CD4-positive, alpha-beta T cell treated with Interleukin-1 beta for 1 hour (primary cell): ENCODE measurements at regions not wholly inside any gene's neighbourhood (a gene's known extent, or its start where the extent isn't known, plus 50 kb on each side); places are given as distances from the start of the nearest gene placed in this dataset.
"Not testable (repeated sequence)": the region's sequence is repeated elsewhere in the genome, so short reads cannot be mapped to it uniquely, and the experiment has no call there.

Experiments used
- DNase-seq, 2 donors: peaks; one replicate each; pipeline ENCODE4 v3.0.0-alpha.2; 2020 to 2022

GRCh38 chr1:112105557-112105956 is 116.1 kb upstream of the KCND3 start:
- no peak for DNase-seq

GRCh38 chr1:112110031-112110430 is 120.6 kb upstream of the KCND3 start:
- DNase-seq: no peak

DNA sequence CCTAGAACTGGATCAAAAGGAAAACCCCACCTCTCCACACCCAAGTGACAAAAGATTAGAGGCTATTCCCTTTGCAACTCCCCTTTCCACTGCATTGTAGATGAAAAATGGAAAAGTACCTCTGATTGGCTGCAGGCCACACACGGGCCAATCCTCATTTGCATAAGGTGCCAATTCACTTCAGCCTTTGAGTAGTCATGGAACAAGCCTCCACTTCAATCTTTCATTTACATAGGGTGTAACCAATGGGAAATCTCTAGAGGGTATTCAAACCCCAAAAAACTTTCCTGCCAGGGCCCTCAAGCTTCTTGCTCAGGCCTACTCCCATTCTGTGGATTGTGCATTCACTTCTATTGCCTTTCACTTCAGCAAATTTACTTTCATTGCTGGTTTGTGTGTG is 122.3 kb upstream of the KCND3 start:
- DNase-seq: no peak

DNA sequence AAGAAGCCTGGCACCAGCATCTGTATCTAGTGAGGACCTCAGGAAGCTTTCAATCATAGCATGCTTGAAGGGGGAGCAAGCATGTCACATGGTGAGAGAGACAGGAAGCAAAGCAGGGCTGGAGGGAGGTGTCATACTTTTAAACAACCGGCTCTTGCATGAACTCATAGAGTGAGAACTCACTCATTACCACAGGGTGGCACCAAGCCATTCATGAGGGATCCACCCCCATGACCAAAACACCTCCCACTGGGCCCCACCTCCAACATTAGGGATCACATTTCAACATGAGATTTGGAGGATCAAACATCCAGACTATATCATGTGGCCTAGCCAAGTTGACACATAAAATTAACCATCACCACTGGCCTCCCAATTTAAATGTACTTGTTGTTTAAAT is 125.1 kb upstream of the KCND3 start:
- DNase-seq: no peak

DNA sequence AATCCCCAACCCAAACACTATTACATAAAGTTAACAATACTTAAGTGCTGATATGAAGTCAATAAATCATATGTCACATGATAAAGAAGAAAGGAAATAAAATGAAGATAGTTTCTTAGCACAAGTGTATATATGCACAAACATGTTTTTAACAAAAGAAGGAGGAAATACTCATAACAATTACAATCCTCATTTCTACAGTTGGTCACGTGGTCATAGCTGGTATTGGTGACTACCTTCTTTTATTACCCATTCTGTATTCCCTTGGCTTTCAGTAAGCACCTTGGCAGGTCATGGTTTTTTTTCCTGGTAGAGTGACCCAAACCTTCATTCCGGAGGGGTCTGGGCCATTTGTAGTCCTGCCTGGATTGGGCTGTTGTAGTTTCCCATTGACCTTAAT is 137.1 kb upstream of the KCND3 start:
- no peak for DNase-seq

GRCh38 chr1:112127606-112128005 is 138.1 kb upstream of the KCND3 start:
- not testable (repeated sequence) for DNase-seq

- DNase-seq: no peak
Measured at GRCh38 chr1:112133487-112133886, 144.0 kb upstream of the KCND3 start.

- DNase-seq: no peak
Measured at GRCh38 chr1:112140743-112141142, 151.3 kb upstream of the KCND3 start.

DNA sequence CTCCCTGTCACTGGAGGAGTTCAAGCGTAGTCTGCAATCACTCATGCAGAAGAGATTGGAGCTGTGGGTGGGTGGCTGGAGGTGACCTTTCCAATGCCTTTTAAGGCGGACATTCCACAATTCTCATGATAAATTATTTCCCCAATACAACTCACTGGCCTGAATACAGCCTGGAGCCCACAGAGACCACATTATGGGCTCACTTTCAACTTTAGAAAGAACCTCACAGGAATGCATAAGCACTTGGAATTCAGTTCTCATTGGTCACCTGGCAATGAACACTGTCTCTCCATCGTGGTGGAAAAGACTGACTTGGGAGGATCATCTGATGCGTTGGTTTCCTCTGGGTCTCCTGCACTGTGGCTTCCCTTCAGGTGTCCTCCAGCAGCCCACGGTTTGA is 151.8 kb upstream of the KCND3 start:
- no peak for DNase-seq

- no peak for DNase-seq
Measured at GRCh38 chr1:112141923-112142322, 152.5 kb upstream of the KCND3 start.

DNA sequence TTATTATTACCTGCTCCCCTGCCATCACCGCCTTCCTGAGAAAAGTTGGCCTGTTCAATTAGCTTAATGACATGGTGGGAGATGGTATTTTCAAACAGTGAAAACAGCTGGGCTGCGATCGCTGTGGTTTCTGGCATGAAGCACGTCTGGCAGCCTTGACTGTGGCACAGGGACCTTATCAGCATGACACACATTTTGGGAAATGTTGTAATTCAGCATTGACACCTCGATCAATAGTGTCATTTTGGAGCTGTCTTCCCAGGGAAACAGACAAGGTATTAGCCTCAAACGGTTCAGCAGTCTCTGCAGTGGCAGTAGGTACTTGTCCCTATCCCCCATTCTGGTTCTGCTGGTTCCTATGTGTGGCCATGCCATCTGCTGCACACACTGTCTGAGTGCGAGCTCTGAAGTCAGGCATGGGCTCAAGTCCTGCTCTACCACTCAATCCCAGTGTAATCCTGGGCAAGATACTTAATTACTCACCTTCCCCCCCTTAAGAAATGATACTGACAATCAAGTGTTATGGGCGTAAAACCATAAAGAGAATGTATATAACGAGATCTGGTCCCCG is 154.5 kb upstream of the KCND3 start:
- no peak for DNase-seq

DNA sequence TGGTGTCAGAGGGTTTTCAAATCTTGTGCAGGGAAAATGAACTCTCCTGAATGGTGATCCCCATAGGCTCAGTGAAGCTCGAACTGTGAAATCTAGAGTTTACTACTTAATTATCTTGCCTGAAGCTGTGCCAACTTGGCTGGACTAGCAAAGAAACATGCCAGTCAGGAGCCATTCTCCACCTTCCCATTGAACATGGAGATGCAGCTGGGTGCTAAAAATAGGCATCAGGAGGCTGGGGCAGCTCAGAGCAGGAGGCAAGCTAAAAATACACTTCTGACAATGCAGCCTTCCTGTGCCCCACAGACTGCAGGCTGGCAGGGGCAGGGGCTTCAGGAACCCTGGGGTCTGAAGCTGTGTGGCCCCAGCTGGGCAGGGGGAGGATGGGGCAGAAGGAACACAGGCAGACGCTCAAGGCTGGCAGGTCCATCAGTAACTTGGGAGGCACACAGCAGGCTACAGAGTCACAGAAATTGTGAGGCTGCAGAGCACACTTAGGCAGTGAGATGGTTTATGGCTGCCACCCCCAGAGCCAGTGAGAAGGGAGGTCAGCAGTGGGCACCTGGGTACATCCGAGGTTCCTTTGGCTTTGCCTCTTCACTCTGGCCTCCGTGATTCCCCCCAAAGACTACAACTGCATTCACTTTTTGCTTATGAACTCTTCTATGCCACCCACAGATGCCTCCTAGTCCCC is 155.4 kb upstream of the KCND3 start:
- DNase-seq: no peak

DNA sequence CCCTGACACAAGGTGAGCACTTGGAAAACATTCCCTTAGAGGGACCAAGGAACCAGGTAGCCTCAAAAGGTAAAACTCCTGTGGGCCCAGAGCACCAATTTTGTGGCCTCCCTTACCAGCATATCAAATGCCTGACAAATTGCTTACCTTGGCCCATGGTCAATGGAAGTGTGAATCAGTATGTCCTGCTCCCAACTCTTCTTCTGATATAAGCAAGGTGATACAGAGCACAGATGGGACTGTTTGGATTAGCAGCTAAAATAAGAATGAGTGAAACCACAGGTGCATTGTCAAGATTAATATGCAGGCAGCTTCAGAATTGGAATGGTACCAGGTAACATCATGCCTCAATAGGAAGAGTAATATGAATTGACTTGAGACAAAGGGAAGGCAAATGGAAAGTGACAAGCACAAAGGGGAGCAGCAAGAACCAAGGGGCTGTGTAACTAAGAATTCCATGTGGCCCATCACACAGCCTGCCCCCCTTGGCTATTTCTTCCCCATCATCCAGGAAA is 156.8 kb upstream of the KCND3 start:
- no peak for DNase-seq

GRCh38 chr1:112160214-112160613 is 170.7 kb upstream of the KCND3 start:
- not testable (repeated sequence) for DNase-seq

DNA sequence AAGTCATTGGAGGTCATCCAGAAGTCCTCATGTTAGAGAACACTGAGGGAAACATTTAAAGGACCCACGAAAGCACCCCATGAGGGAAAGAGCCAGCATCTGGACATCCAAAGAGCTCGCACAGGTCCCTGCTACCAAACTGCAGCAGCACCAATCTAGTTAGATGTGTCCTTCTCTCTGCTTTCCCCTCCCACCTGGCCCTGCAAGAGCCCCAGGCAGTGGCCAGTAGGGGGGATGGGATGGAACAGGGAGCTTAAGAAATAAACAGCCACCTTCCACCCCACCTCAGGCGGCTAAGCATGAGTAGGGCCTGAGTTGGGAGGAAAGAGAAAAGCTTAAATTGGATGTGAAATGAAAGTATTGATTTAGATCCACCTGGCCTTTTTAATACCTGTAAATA is 175.9 kb upstream of the KCND3 start:
- no peak for DNase-seq

DNA sequence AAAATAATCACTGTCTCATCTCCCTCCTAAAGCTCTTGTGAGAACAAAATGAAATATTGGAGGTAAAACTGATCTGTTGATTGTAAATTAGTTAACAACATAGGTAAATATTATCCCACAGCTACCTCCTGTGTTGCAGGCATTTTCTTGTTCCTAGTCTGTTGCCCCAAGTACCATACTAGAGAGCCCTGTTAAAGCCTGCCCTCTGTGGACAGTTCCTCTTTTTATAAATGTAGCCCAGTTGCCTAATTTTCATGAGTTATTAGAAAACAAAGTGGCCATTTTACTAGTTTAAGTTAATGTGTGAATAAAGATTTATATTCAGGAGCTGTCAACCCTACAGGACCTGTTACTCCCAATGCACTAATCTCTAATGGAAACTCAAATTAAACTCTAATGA is 180.0 kb upstream of the KCND3 start:
- no peak for DNase-seq

GRCh38 chr1:112172294-112172882 is 182.9 kb upstream of the KCND3 start:
- DNase-seq: no peak

- no peak for DNase-seq
Measured at GRCh38 chr1:112177314-112177713, 187.8 kb upstream of the KCND3 start.

GRCh38 chr1:112188611-112189010 is 199.1 kb upstream of the KCND3 start:
- DNase-seq: no peak

DNA sequence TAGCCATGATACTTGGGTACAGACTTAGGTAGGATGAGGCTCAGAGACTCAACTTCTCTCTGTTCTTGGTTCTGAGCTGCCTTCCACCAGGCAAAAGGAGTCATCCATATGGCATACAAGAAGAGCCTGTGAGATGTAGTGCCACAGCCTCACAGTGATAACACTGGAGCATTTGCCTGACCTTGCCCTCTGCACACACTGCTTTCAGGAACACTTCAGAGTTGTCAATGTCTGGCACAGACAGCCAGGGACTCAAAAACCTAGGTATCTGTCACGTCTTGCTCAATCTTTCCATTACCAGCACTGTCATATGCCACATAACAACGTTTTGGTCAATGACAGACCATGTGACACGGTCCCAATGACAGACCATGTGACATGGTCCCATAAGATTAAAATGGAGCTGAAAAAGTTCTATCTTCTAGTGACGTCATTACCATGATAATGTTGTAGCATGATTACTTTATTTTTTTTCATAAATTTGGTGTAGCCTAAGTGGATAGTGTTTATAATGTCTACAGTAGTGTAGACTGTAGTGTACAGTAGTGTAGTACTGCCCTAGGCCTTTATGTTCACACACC is 199.9 kb upstream of the CTTNBP2NL start:
- DNase-seq: no peak

DNA sequence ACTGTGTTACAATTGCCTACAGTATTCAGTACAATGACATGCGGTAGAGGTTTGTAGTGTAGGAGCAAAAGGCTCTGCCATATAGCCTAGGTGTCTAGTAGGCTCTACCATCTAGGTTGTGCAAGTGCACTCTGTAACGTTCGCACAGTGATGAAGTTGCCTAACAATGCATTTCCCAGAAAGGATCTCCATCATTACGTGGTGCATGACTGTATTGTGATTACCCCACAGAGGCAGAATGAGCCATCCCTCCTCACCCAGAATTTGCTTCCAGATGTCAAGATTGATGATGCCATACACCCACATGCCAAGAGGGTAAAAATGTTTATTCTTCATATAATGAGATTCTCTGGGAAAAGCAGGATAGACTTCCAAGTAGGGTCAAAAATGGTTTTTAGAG is 199.3 kb upstream of the CTTNBP2NL start:
- no peak for DNase-seq

GRCh38 chr1:112209493-112209892 is 186.5 kb upstream of the CTTNBP2NL start:
- DNase-seq: no peak

DNA sequence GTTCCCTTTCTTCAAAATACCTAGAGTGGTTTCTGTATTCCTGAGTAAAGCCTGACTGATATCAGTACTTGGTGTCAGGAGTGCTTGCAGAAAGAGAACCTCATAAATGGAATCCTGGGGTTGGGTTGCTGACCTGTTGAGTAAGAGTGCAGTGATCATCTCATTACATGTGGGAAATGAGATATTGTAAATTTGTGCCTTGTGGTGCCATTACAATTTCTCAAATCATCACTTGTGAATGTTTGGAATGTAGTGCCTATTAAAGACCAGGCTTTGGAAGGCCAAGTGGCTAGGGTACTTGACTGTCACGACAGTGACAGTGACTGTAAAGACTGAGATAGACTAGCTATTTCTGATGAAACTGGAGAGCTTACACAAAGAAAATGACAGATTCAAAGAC is 176.7 kb upstream of the CTTNBP2NL start:
- no peak for DNase-seq

GRCh38 chr1:112230232-112230631 is 165.8 kb upstream of the CTTNBP2NL start:
- no peak for DNase-seq
